NT2/D1 (cell line): ENCODE measurements at regions not wholly inside any gene's neighbourhood (a gene's known extent, or its start where the extent isn't known, plus 50 kb on each side); places are given as distances from the start of the nearest gene placed in this dataset.

Source experiments
- SUZ12 ChIP-seq: IDR thresholded peaks from 2 replicates; pipeline ENCODE4 v1.6.1; 2011; ENCODE audit not compliant: insufficient read length, insufficient read depth; ENCODE audit errors: extremely low read depth
- ZNF274 ChIP-seq: IDR thresholded peaks from 2 replicates; pipeline ENCODE4 v1.6.1; 2011; ENCODE audit warnings: mild to moderate bottlenecking, low read depth, low read length

DNA sequence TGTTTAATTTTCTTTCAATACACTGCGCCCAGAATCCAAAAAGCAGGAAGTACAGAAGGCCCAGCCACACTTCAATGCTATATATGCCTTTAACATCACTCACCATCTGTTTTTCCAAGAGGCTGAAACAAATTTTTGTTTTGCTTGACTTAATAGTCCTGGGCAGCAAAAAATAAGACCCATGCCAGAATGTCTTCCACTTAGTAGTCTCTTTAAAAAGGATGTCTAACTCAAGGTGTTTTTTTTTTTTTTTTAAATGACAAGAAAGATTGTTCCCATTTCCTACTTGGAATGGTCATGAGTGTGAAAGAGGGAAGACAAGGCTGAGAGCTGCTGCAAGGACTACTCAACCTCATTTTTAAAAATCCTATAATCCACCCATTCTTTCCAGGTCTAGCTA, 590.3 kb upstream of the SGO1 start:
- TF ChIP-seq SUZ12: no peak
- TF ChIP-seq ZNF274: no peak
